ENCODE measurements at regions not wholly inside any gene's neighbourhood (a gene's known extent, or its start where the extent isn't known, plus 50 kb on each side); places are given as distances from the start of the nearest gene placed in this dataset.

- POLR2A ChIA-PET, result no interaction called here
- CTCF ChIA-PET, result no interaction called here
- intact Hi-C loops (cut with micrococcal nuclease), result no loop called here
These were observed 478.4 kb downstream of the HS3ST3B1 start for GRCh38 chr17:14779241-14779640.

GRCh38 chr17:14777291-14777690, 476.4 kb downstream of the HS3ST3B1 start:
- H3K4me3 Mint-ChIP-seq, result no peak overlapping the region
- H3K36me3 Mint-ChIP-seq, result no peaks in the 10 kb centered on the region
- no peak overlapping the region for H3K27ac Mint-ChIP-seq
- H3K4me1 Mint-ChIP-seq (ENCODE audit: low read depth), result no peaks in the 10 kb centered on the region
- POLR2A ChIA-PET, result no interaction called here
- DNase-seq, result no peak
- CTCF ChIA-PET, result no interaction called here
- peaks cover 12% of the 10 kb centered on the region for H3K27me3 Mint-ChIP-seq
- H3K9me3 Mint-ChIP-seq, result peaks cover 4% of the 10 kb centered on the region
- intact Hi-C loops (cut with micrococcal nuclease), result no loop called here

More at GRCh38 chr17:14779241-14779640, 478.4 kb downstream of the HS3ST3B1 start:
- no peaks in the 10 kb centered on the region for H3K4me1 Mint-ChIP-seq (ENCODE audit: low read depth)
- no peak for DNase-seq
- H3K9me3 Mint-ChIP-seq, result peaks cover 4% of the 10 kb centered on the region
- no peaks in the 10 kb centered on the region for H3K36me3 Mint-ChIP-seq
- no peak overlapping the region for H3K27ac Mint-ChIP-seq
- no peak overlapping the region for H3K4me3 Mint-ChIP-seq
- H3K27me3 Mint-ChIP-seq, result peaks cover 10% of the 10 kb centered on the region

DNA sequence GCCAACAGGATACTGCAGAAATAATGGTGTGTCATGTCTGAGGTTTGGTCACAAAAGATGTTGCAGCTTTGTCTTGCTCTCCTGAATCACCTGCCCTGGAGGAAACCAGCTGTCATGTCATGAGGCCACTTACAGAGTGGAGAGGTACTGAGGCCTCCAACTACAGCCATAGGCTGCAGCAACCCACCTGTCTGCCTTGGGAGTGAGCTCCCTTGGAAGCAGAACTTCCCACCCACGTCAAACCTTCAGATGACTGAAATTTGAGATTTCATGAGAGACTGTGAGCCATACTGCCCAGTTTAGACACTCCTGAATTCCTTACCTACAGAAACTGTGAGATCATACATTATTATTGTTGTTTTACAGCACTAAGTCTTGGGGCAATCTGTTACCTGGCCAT, 475.9 kb downstream of the HS3ST3B1 start:
- Mint-ChIP-seq H3K4me3 (no peak overlapping the region), H3K27me3 (peaks cover 15% of the 10 kb centered on the region), H3K27ac (no peak overlapping the region), H3K9me3 (peaks cover 4% of the 10 kb centered on the region), H3K36me3 (no peaks in the 10 kb centered on the region), H3K4me1 (ENCODE audit: low read depth) (no peaks in the 10 kb centered on the region)
- ChIA-PET POLR2A (no interaction called here), CTCF (no interaction called here)
- intact Hi-C loops (cut with micrococcal nuclease), result no loop called here
- no peak for DNase-seq

DNA sequence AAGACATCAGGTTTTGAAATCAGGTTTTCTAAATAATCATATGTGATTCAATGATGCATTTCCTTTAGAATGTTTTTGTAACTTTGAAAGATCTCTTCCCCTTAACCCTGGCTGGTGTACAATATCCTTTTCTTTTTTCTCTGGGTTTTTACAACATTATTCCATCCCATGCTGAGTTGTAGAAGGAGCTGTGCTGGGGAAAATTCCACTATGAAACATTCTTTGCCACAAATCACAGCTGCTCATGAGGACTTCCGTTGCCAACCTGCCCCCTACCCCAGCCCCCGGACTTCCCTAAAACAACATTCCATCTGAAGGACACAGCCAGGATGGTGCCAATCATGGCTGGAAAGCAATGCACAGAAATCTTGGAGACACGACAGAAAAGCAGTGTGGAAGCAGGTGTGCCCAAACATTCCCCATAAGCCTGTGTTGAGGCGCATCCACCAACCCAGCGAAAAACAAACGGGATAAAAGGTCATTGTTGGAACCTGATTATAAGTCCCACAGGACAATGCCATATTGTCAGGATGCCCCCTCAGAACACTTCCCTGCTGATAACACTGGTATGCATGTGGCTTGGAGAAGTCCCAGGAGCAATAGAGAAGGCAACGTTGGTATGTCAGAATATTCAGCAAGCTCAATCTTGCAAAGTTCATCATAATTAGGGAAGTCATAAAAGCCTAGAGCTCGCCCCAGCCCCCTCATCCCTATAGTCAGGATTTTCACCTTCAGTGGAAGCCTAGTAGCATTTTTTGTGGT, 475.0 kb downstream of the HS3ST3B1 start:
- CTCF ChIA-PET, result no interaction called here
- Mint-ChIP-seq H3K4me1 (ENCODE audit: low read depth) (no peaks in the 10 kb centered on the region), H3K9me3 (peaks cover 4% of the 10 kb centered on the region), H3K4me3 (no peak overlapping the region), H3K27ac (no peak overlapping the region), H3K27me3 (peaks cover 20% of the 10 kb centered on the region), H3K36me3 (no peaks in the 10 kb centered on the region)
- POLR2A ChIA-PET, result no interaction called here
- intact Hi-C loops (cut with micrococcal nuclease), result no loop called here
- DNase-seq, result no peak

GRCh38 chr17:14774774-14775173, 473.9 kb downstream of the HS3ST3B1 start:
- peaks cover 20% of the 10 kb centered on the region for H3K27me3 Mint-ChIP-seq
- no peak for DNase-seq
- ChIA-PET POLR2A (no interaction called here), CTCF (no interaction called here)
- no peak overlapping the region for H3K27ac Mint-ChIP-seq
- H3K9me3 Mint-ChIP-seq, result peaks cover 4% of the 10 kb centered on the region
- H3K4me3 Mint-ChIP-seq, result no peak overlapping the region
- no peaks in the 10 kb centered on the region for H3K36me3 Mint-ChIP-seq
- intact Hi-C loops (cut with micrococcal nuclease), result no loop called here
- H3K4me1 Mint-ChIP-seq (ENCODE audit: low read depth), result no peaks in the 10 kb centered on the region

- Mint-ChIP-seq H3K4me3 (no peak overlapping the region), H3K27ac (no peak overlapping the region), H3K4me1 (ENCODE audit: low read depth) (no peaks in the 10 kb centered on the region), H3K27me3 (peaks cover 19% of the 10 kb centered on the region), H3K36me3 (no peaks in the 10 kb centered on the region), H3K9me3 (peaks cover 15% of the 10 kb centered on the region)
- intact Hi-C loops (cut with micrococcal nuclease), result no loop called here
- DNase-seq, result no peak
- ChIA-PET CTCF (no interaction called here), POLR2A (no interaction called here)
These were observed 471.9 kb downstream of the HS3ST3B1 start for GRCh38 chr17:14772776-14773175.

DNA sequence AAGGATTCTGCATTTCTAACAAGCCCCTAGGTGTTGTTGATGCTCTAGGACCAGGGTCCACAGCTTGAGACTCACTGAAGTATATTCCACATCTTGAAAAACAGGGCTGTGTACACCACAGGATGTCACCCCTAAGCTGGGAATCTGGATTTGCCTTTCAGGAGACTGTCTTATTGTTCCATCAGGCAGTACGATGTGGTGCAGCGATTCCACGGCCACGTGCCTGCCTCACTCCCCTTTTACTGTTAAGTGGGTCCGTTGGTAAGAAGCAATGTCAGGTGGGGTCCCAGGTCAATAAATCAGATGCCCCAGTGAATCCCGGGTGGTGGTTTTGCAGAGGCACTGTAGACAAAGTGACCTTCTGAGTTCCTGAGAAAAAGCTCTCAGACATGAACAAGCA, 470.7 kb downstream of the HS3ST3B1 start:
- no peaks in the 10 kb centered on the region for H3K4me1 Mint-ChIP-seq (ENCODE audit: low read depth)
- H3K4me3 Mint-ChIP-seq, result no peak overlapping the region
- H3K36me3 Mint-ChIP-seq, result no peaks in the 10 kb centered on the region
- intact Hi-C loops (cut with micrococcal nuclease), result no loop called here
- peaks cover 15% of the 10 kb centered on the region for H3K9me3 Mint-ChIP-seq
- H3K27ac Mint-ChIP-seq, result no peak overlapping the region
- ChIA-PET POLR2A (no interaction called here), CTCF (no interaction called here)
- no peak for DNase-seq
- peaks cover 19% of the 10 kb centered on the region for H3K27me3 Mint-ChIP-seq

DNA sequence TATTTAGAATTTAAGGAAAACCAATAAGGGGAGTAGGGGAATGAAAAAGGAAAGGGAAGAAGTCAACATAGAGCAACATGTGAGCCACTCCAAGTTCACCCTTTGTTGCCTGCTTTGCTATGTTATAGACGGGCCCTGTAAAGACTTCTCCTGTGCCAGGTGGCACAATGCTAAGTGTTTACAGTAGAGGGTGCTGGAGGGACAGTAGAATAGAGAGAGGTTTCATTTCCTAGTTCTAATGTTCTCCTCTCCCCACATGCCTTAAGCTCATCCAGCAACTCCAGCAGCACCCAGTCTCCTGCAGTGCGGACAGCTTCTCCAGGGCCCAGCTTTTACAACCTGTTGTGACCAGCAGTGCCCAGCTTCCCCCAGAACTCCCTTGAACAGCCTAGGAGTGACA, 468.0 kb downstream of the HS3ST3B1 start:
- intact Hi-C loops (cut with micrococcal nuclease), result no loop called here
- peaks cover 10% of the 10 kb centered on the region for H3K27me3 Mint-ChIP-seq
- H3K27ac Mint-ChIP-seq, result no peak overlapping the region
- CTCF ChIA-PET, result no interaction called here
- H3K9me3 Mint-ChIP-seq, result peaks cover 11% of the 10 kb centered on the region
- H3K36me3 Mint-ChIP-seq, result no peaks in the 10 kb centered on the region
- DNase-seq, result no peak
- POLR2A ChIA-PET, result no interaction called here
- H3K4me3 Mint-ChIP-seq, result no peak overlapping the region
- no peaks in the 10 kb centered on the region for H3K4me1 Mint-ChIP-seq (ENCODE audit: low read depth)

DNA sequence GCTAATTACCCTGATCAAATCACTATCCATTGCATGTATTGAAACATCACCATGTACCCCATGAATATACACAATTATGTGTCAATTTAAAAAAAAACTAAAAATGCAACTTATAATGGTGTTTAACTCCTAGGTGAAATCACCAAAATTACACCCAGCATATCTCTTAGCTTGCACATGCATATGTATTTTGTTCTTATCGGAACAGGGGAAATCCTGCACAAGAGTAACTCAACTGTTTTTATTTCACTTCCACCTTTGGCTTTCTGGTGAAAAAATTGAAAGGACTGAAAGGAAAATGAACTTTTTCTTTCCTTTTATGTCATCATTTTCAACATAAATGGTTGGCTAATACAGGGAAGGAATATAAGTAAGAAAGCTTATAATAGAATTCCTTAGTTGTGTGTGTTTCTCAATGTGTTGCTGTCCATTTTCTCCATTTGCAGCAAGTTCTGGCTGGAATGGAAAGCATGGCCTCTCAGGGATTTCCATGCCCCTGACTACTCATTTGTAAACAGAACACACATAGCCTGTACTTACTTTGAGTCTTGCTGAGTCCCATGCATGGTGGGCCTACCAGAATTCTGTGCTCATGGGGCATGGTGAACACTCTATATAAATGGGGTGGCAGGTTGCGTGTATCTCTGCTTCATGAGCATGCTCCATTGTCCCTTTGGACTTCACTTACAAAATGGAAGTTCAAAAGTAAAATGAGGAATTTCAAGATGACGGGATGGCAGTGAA, 462.0 kb downstream of the HS3ST3B1 start:
- intact Hi-C loops (cut with micrococcal nuclease), result no loop called here
- Mint-ChIP-seq H3K27me3 (no peaks in the 10 kb centered on the region), H3K4me1 (ENCODE audit: low read depth) (no peaks in the 10 kb centered on the region), H3K9me3 (no peaks in the 10 kb centered on the region), H3K36me3 (no peaks in the 10 kb centered on the region), H3K4me3 (no peak overlapping the region), H3K27ac (no peak overlapping the region)
- DNase-seq, result no peak
- CTCF ChIA-PET, result no interaction called here
- POLR2A ChIA-PET, result no interaction called here

DNA sequence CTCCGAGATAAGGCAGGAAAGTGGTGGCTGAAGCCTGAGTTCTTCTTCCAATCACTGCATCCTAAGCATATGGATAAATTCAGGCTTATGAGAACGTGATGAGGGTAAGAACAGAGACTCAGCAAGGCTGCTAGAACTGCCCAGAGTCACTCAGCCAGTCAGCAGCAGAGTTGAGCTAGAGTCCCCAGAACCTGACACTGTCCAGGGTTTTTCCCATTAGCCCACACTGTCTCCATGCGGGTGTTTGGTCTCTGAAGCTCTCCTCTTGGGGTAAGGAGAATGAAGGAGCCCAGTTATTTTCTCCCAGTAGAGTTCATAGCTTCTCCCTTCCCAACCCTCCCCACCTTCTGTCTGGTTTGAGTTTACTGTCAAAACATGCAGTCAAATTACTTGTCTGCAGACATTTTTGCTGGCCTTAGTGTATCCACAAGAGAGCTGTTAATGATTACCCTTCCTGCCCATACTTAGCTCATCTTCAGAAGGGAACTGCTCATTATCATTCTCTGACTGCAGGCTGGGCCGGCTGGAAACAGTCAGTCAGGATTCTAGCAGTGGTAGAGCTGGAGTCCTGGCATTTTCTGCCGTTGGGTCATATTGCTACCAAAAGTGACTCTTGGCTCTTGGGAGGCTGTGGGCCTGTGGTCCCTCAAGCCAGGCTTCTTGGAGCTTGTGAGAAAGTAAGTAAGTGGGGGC, 460.0 kb downstream of the HS3ST3B1 start:
- Mint-ChIP-seq H3K27me3 (peaks cover 5% of the 10 kb centered on the region), H3K4me1 (ENCODE audit: low read depth) (no peaks in the 10 kb centered on the region), H3K4me3 (no peak overlapping the region), H3K36me3 (no peaks in the 10 kb centered on the region), H3K9me3 (no peaks in the 10 kb centered on the region), H3K27ac (no peak overlapping the region)
- POLR2A ChIA-PET, result no interaction called here
- intact Hi-C loops (cut with micrococcal nuclease), result no loop called here
- DNase-seq, result no peak
- CTCF ChIA-PET, result interaction anchor here (0.8 kb wide), 1 partner anchor 39 kb away, joined by 3 read pairs; no protein-coding TSS in a partner anchor

DNA sequence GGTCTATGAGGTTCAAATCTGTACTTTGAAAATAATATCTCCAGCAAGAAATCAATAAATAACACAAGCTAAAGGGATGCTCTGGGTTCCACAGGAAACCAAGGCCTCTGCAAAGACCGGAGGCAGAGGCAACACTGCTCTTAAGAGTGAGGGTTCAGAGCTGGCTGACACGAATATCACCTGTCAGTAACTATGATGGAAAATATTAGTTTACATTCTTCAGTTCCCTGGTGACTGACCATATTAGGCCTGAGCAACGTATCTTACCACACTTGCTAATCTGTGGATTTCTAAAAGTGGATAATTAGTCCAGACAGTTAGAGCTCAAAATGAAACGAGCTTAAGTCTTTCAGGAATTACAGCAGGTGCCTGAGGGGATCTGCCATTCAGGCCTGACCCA, 459.3 kb downstream of the HS3ST3B1 start:
- no peaks in the 10 kb centered on the region for H3K9me3 Mint-ChIP-seq
- H3K4me1 Mint-ChIP-seq (ENCODE audit: low read depth), result no peaks in the 10 kb centered on the region
- no peak overlapping the region for H3K27ac Mint-ChIP-seq
- intact Hi-C loops (cut with micrococcal nuclease), result no loop called here
- ChIA-PET CTCF (interaction anchor here (0.8 kb wide), 1 partner anchor 39 kb away, joined by 3 read pairs; no protein-coding TSS in a partner anchor), POLR2A (no interaction called here)
- H3K27me3 Mint-ChIP-seq, result peaks cover 6% of the 10 kb centered on the region
- no peak overlapping the region for H3K4me3 Mint-ChIP-seq
- DNase-seq, result no peak
- no peaks in the 10 kb centered on the region for H3K36me3 Mint-ChIP-seq

DNA sequence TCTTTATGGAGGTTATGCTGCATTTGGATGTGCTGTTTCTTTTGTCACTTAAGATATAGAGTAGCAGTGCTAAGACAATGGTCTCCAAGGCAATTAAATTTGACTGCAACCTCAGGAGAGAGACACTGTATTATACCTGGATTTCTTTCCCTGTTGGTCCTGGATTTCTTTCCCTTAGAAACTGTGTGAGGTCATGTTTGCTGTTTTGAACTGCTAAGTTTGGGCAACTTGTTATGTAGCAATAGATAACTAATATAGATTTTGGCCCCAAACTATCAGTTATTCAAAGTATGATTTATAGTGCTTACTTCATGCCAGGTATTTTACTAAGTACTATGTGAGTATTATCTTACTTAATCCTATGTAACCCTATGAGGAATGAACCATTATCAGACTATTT, 458.4 kb downstream of the HS3ST3B1 start:
- DNase-seq, result no peak
- Mint-ChIP-seq H3K36me3 (no peaks in the 10 kb centered on the region), H3K27ac (no peak overlapping the region), H3K27me3 (peaks cover 6% of the 10 kb centered on the region), H3K9me3 (no peaks in the 10 kb centered on the region), H3K4me1 (ENCODE audit: low read depth) (no peaks in the 10 kb centered on the region), H3K4me3 (no peak overlapping the region)
- CTCF ChIA-PET, result no interaction called here
- intact Hi-C loops (cut with micrococcal nuclease), result no loop called here
- POLR2A ChIA-PET, result no interaction called here
